K562 (cell line): ENCODE measurements at regions not wholly inside any gene's neighbourhood (a gene's known extent, or its start where the extent isn't known, plus 50 kb on each side); places are given as distances from the start of the nearest gene placed in this dataset.

Experiments used
- ATAC-seq: fragments of 200-7000 bp; cut with Tn5 transposase; 3 replicates; pipeline ENCODE4 v1.9.1; 2020; ENCODE audit warnings: moderate library complexity
- BruUV-seq: library from RNA; stranded (reverse); fragments of 400-500 nt; replicated peaks from 2 replicates; lab custom pipeline; 2021; lab: Mats Ljungman, UMichigan
- CTCF ChIA-PET: fragments of 300-600 bp; formaldehyde crosslinking; extraction: SDS; loops from one replicate; lab custom pipeline; 2021; ENCODE audit warnings: low intra/inter-chr PET ratio; lab: Yijun Ruan, JAX
- POLR2A ChIA-PET: fragments of 300-600, 350-650 bp; sonication (Branson Sonifier 250); formaldehyde crosslinking; extraction: SDS; loops from one replicate; lab custom pipeline; 2021; ENCODE audit warnings: antibody characterized with exemption, inconsistent platforms; lab: Yijun Ruan, JAX
- DNase-seq, 4 experiments: peaks; one replicate each; pipeline versions ENCODE4 v3.0.0 to v3.0.0-alpha.2; 2011 to 2018; ENCODE audit warnings: low spot score in 3 of 4, mixed read lengths in 3 of 4; ENCODE audit errors: extremely low read depth in 1 of 4
- FAIRE-seq: peaks from 2 replicates; lab custom pipeline; 2011; peaks lifted over from hg19 to GRCh38; lab: Jason Lieb, UNC
- H2AFZ ChIP-seq: 2 replicates; pipeline ENCODE4 v1.6.0; 2011; ENCODE audit warnings: low read depth, low read length, control low read depth, inconsistent platforms
- H3K27ac ChIP-seq: fragments of 200-600 bp; 3 replicates; pipeline ENCODE4 v1.8.0; 2011; ENCODE audit warnings: low read depth, mild to moderate bottlenecking, control low read depth, inconsistent platforms, low read length, moderate library complexity, mixed read lengths; ENCODE audit errors: extremely low read depth
- H3K27me3 ChIP-seq, 2 experiments: fragments of 300-600 bp in 1 of 2; 2 replicates in 1 of 2; 3 replicates in 1 of 2; pipeline versions ENCODE4 v1.6.0 to v1.8.0; 2011; ENCODE audit warnings: inconsistent platforms in 2 of 2, low read length in 2 of 2, mild to moderate bottlenecking in 1 of 2, mixed read lengths in 1 of 2, moderate library complexity in 1 of 2; ENCODE audit not compliant: control insufficient read depth in 2 of 2, insufficient read depth in 2 of 2
- H3K36me3 ChIP-seq: fragments of 300-600 bp; 3 replicates; pipeline ENCODE4 v1.8.0; 2011; ENCODE audit warnings: mild to moderate bottlenecking, low read length, inconsistent platforms; ENCODE audit not compliant: control insufficient read depth, insufficient read depth
- H3K4me1 ChIP-seq, 2 experiments: fragments of 200-600 bp in 1 of 2; replicated peaks in 1 of 2; 2 replicates in 1 of 2; 3 replicates in 1 of 2; pipeline versions ENCODE4 v1.5.1 to v1.8.0; 2011; ENCODE audit warnings: inconsistent platforms in 2 of 2, low read length in 2 of 2, mild to moderate bottlenecking in 1 of 2, mixed read lengths in 1 of 2, moderate library complexity in 1 of 2; ENCODE audit not compliant: control insufficient read depth in 2 of 2, insufficient read depth in 2 of 2
- H3K4me2 ChIP-seq: 2 replicates; pipeline ENCODE4 v1.6.1; 2011; ENCODE audit warnings: low read length, control low read depth, inconsistent platforms, mixed read lengths; ENCODE audit not compliant: insufficient read depth
- H3K4me3 ChIP-seq: fragments of 200-600 bp; sonication (generic), shearing (Covaris generic); 2 replicates; pipeline ENCODE4 v1.5.1; 2016; ENCODE audit warnings: control low read depth, inconsistent platforms
- H3K79me2 ChIP-seq: fragments of 200-600 bp; 3 replicates; pipeline ENCODE4 v1.8.0; 2011; ENCODE audit warnings: low read length, inconsistent platforms; ENCODE audit not compliant: control insufficient read depth, insufficient read depth
- H3K9ac ChIP-seq, 2 experiments: 2 replicates each; pipeline versions ENCODE4 v1.6.0 to v1.6.1; 2011; ENCODE audit warnings: low read depth in 2 of 2, low read length in 2 of 2, control low read depth in 1 of 2, inconsistent platforms in 1 of 2, mild to moderate bottlenecking in 1 of 2, mixed read lengths in 1 of 2; ENCODE audit not compliant: insufficient read depth in 1 of 2
- H3K9me1 ChIP-seq: one replicate; pipeline ENCODE4 v1.6.0; 2011; ENCODE audit warnings: inconsistent platforms, mild to moderate bottlenecking, low read length, moderate library complexity; ENCODE audit not compliant: control insufficient read depth, insufficient read depth
- H3K9me3 ChIP-seq: replicated peaks from 2 replicates; pipeline ENCODE4 v1.5.1; 2011; ENCODE audit warnings: low read depth, low read length, inconsistent platforms; ENCODE audit not compliant: control insufficient read depth, insufficient read depth
- H4K20me1 ChIP-seq: replicated peaks from 2 replicates; pipeline ENCODE4 v1.6.1; 2011; ENCODE audit warnings: low read length, inconsistent platforms, mixed read lengths; ENCODE audit not compliant: control insufficient read depth, insufficient read depth
- JUNB ChIP-seq: fragments of 450-650 bp; formaldehyde crosslinking; conservative IDR thresholded peaks from 2 replicates; pipeline ENCODE4 v1.4.0; 2020; ENCODE audit warnings: mild to moderate bottlenecking
- KLF13 ChIP-seq: fragments of 450-650 bp; IDR thresholded peaks from 2 replicates; pipeline ENCODE4 v1.6.1; 2016; ENCODE audit warnings: missing genetic modification characterization, low read depth, mild to moderate bottlenecking, missing compliant biosample characterization, moderate library complexity, borderline replicate concordance
- NFIC ChIP-seq: fragments of 450-650 bp; IDR thresholded peaks from 2 replicates; pipeline ENCODE4 v1.6.1; 2017; ENCODE audit warnings: mild to moderate bottlenecking, inconsistent platforms
- RBM25 ChIP-seq: fragments of 200-400 bp; formaldehyde crosslinking; IDR thresholded peaks from 2 replicates; pipeline ENCODE4 v1.6.1; 2018; ENCODE audit warnings: low read length, low read depth, moderate library complexity; ENCODE audit not compliant: severe bottlenecking
- TAF9B ChIP-seq: fragments of 450-650 bp; IDR thresholded peaks from 2 replicates; pipeline ENCODE4 v1.6.1; 2018; ENCODE audit warnings: mild to moderate bottlenecking; ENCODE audit not compliant: partially characterized antibody
- TBP ChIP-seq: optimal IDR thresholded peaks from 2 replicates; pipeline ENCODE3; 2011; ENCODE audit warnings: low read depth, low read length, improper control_type of control experiment
- THAP7 ChIP-seq: fragments of 250-450 bp; sonication (Bioruptor Pico); IDR thresholded peaks from 2 replicates; pipeline ENCODE4 v1.5.0; 2021
- ZBTB9 ChIP-seq: fragments of 450-650 bp; formaldehyde crosslinking; IDR thresholded peaks from 2 replicates; pipeline ENCODE4 v1.4.0; 2020; ENCODE audit warnings: mild to moderate bottlenecking, moderate library complexity
- ZNF263 ChIP-seq: sonication (generic); formaldehyde crosslinking; IDR thresholded peaks from 2 replicates; pipeline ENCODE4 v1.8.0; 2022; ENCODE audit warnings: mild to moderate bottlenecking, missing genetic modification reagents, borderline replicate concordance
- ZNF551 ChIP-seq: fragments of 250-450 bp; sonication (Bioruptor Pico); IDR thresholded peaks from 2 replicates; pipeline ENCODE4 v1.5.0; 2021; ENCODE audit warnings: mild to moderate bottlenecking, moderate library complexity
- ZNF586 ChIP-seq: fragments of 450-650 bp; formaldehyde crosslinking; conservative IDR thresholded peaks from 2 replicates; pipeline ENCODE4 v1.4.0; 2020; ENCODE audit warnings: mild to moderate bottlenecking, moderate library complexity
- ZNF766 ChIP-seq: fragments of 200-800 bp; sonication (Bioruptor generic); conservative IDR thresholded peaks from 2 replicates; pipeline ENCODE4 v1.6.1; 2016; ENCODE audit warnings: missing genetic modification characterization, missing compliant biosample characterization
- ZZZ3 ChIP-seq: fragments of 450-650 bp; IDR thresholded peaks from 2 replicates; pipeline ENCODE4 v1.6.1; 2016; ENCODE audit warnings: antibody characterized with exemption, mild to moderate bottlenecking, moderate library complexity
- WGBS: fragments of 100-300 bp; shearing (Covaris generic); methylation state at CpG from one replicate; pipeline ENCODE4 v1.1.6; 2016; ENCODE audit warnings: low coverage, mixed read lengths; ENCODE audit not compliant: insufficient coverage; ENCODE audit errors: missing lambda C conversion rate; 5-methylcytosine and 5-hydroxymethylcytosine counted together
- in situ Hi-C: fragments of 300-500 bp; cut with MboI; formaldehyde crosslinking; loops from 4 replicates; pipeline ENCODE4 v1.15.0; 2018; ENCODE audit warnings: inconsistent platforms, mixed read lengths
- intact Hi-C: fragments of 100-400 bp; cut with micrococcal nuclease; formaldehyde crosslinking; loops from 2 replicates; pipeline ENCODE4 v1.14.2; 2022
- TF ChIP-seq, protein P1 (sequence below): fragments of 200-800 bp; sonication (Bioruptor generic); IDR thresholded peaks from 2 replicates; pipeline ENCODE4 v1.6.1; 2017; ENCODE audit warnings: missing genetic modification characterization, missing compliant biosample characterization

GRCh38 chr5:175778951-175779503 lies 92.4 kb upstream of the CPLX2 start:
- FAIRE-seq (no peak), DNase-seq (no peak), ATAC-seq (no peak)
- Histone ChIP-seq H3K9me3 (no peaks in the 10 kb centered on the region), H3K27me3 (peaks cover 0 to under 1% of the 10 kb centered on the region in 2 experiments; a peak in 1 of 5 replicates), H3K4me3 (no peak overlapping the region), H3K9ac (no peak overlapping the region), H2AFZ (no peak overlapping the region), H3K4me1 (no peaks in the 10 kb centered on the region), H3K27ac (no peak overlapping the region), H4K20me1 (0 out of 2 replicates have a peak, but pooled peaks cover 3% of the 10 kb centered on the region), H3K79me2 (no peaks in the 10 kb centered on the region), H3K4me2 (no peak overlapping the region), H3K9me1 (no peaks in the 10 kb centered on the region), H3K36me3 (no peaks in the 10 kb centered on the region)
- TF ChIP-seq JUNB (CRISPR knock-in tag) (no peak), NFIC (peak; percentile 65), ZZZ3 (no peak), ZNF586 (CRISPR knock-in tag) (no peak), RBM25 (peak; percentile 48), TAF9B (no peak), THAP7 (CRISPR knock-in tag) (no peak), ZBTB9 (CRISPR knock-in tag) (no peak), ZNF551 (CRISPR knock-in tag) (no peak), ZNF766 (CRISPR knock-in tag) (no peak), KLF13 (tag) (no peak), TBP (no peak), ZNF263 (CRISPR knock-in tag) (no peak)
- TF ChIP-seq, protein P1, sequence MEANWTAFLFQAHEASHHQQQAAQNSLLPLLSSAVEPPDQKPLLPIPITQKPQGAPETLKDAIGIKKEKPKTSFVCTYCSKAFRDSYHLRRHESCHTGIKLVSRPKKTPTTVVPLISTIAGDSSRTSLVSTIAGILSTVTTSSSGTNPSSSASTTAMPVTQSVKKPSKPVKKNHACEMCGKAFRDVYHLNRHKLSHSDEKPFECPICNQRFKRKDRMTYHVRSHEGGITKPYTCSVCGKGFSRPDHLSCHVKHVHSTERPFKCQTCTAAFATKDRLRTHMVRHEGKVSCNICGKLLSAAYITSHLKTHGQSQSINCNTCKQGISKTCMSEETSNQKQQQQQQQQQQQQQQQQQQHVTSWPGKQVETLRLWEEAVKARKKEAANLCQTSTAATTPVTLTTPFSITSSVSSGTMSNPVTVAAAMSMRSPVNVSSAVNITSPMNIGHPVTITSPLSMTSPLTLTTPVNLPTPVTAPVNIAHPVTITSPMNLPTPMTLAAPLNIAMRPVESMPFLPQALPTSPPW (CRISPR knock-in tag) = no peak
- intact Hi-C loops = no loop called here
- POLR2A ChIA-PET = no interaction called here
- no TSS peak for BruUV-seq
- in situ Hi-C loops = no loop called here
- CTCF ChIA-PET = no interaction called here
- 6% methylated on average over 7 of the region's 7 CpGs for WGBS
